ENCODE measurements at regions not wholly inside any gene's neighbourhood (a gene's known extent, or its start where the extent isn't known, plus 50 kb on each side); places are given as distances from the start of the nearest gene placed in this dataset.
"Not testable (repeated sequence)": the region's sequence is repeated elsewhere in the genome, so short reads cannot be mapped to it uniquely, and the experiment has no call there.

DNA sequence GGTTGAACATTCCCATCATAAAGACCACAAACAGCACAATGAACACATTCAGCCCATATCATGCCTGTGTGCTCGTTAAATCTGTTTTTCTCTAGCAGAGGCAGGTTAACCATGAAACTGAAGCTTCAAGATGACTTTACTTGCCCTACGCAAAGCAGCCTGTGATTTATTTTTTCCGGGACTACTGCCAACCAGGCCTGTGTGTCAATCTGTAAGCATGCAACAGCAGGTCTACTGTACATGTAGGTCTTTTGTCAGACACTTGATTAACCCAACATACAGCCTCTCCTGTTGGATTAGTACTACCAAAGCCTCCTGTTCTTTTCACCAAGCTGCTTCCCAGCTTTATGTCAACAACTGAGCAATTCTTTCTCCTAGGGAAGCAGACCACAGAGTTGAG is 85.5 kb upstream of the ACSL1 start:
- no peak for DNase-seq

GRCh38 chr4:184913356-184914143 is 87.8 kb upstream of the ACSL1 start:
- no peak overlapping the region for H3K4me3 ChIP-seq (ENCODE audit: low read depth, low read length)
- no peak for DNase-seq
- TF ChIP-seq, protein P1, sequence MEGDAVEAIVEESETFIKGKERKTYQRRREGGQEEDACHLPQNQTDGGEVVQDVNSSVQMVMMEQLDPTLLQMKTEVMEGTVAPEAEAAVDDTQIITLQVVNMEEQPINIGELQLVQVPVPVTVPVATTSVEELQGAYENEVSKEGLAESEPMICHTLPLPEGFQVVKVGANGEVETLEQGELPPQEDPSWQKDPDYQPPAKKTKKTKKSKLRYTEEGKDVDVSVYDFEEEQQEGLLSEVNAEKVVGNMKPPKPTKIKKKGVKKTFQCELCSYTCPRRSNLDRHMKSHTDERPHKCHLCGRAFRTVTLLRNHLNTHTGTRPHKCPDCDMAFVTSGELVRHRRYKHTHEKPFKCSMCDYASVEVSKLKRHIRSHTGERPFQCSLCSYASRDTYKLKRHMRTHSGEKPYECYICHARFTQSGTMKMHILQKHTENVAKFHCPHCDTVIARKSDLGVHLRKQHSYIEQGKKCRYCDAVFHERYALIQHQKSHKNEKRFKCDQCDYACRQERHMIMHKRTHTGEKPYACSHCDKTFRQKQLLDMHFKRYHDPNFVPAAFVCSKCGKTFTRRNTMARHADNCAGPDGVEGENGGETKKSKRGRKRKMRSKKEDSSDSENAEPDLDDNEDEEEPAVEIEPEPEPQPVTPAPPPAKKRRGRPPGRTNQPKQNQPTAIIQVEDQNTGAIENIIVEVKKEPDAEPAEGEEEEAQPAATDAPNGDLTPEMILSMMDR (IDR thresholded peaks at IDR 0.05; ENCODE audit: low read depth, low read length), result no peak
- no peaks in the 10 kb centered on the region for H3K27me3 ChIP-seq
- no peaks in the 10 kb centered on the region for H3K36me3 ChIP-seq
- H3K4me1 ChIP-seq, result no peaks in the 10 kb centered on the region
- no peaks in the 10 kb centered on the region; the same call in 1 of the 2 replicates for H3K9me3 ChIP-seq

More for the DNA sequence above, 85.5 kb upstream of the ACSL1 start:
- Histone ChIP-seq H3K27me3 (no peaks in the 10 kb centered on the region), H3K36me3 (no peaks in the 10 kb centered on the region), H3K4me1 (no peaks in the 10 kb centered on the region), H3K9me3 (no peaks in the 10 kb centered on the region; the same call in 1 of the 2 replicates), H3K4me3 (ENCODE audit: low read depth, low read length) (no peak overlapping the region)
- TF ChIP-seq, protein P1 (IDR thresholded peaks at IDR 0.05; ENCODE audit: low read depth, low read length), result no peak

- not testable (repeated sequence) for H3K27me3 ChIP-seq; H3K4me1 ChIP-seq; H3K9me3 ChIP-seq; H3K4me3 ChIP-seq (ENCODE audit: low read depth, low read length); H3K36me3 ChIP-seq; DNase-seq
Observed at GRCh38 chr4:184918799-184919198, 93.0 kb upstream of the ACSL1 start.

GRCh38 chr4:184921456-184921855 is 95.7 kb upstream of the ACSL1 start:
- Histone ChIP-seq H3K9me3 (no peaks in the 10 kb centered on the region), H3K27me3 (no peaks in the 10 kb centered on the region), H3K36me3 (no peaks in the 10 kb centered on the region), H3K4me1 (no peaks in the 10 kb centered on the region), H3K4me3 (ENCODE audit: low read depth, low read length) (no peak overlapping the region)
- TF ChIP-seq, protein P1 (IDR thresholded peaks at IDR 0.05; ENCODE audit: low read depth, low read length), result no peak
- DNase-seq, result no peak

GRCh38 chr4:184922301-184922700 is 96.0 kb upstream of the HELT start:
- H3K27me3 ChIP-seq, result no peaks in the 10 kb centered on the region
- no peaks in the 10 kb centered on the region for H3K4me1 ChIP-seq
- no peaks in the 10 kb centered on the region for H3K36me3 ChIP-seq
- DNase-seq, result no peak
- no peak overlapping the region for H3K4me3 ChIP-seq (ENCODE audit: low read depth, low read length)
- no peaks in the 10 kb centered on the region for H3K9me3 ChIP-seq
- TF ChIP-seq, protein P1 (IDR thresholded peaks at IDR 0.05; ENCODE audit: low read depth, low read length), result no peak

- no peak for DNase-seq
- TF ChIP-seq, protein P1 (IDR thresholded peaks at IDR 0.05; ENCODE audit: low read depth, low read length), result no peak
- H3K9me3 ChIP-seq, result no peaks in the 10 kb centered on the region
- no peaks in the 10 kb centered on the region for H3K36me3 ChIP-seq
- H3K4me1 ChIP-seq, result no peaks in the 10 kb centered on the region
- H3K4me3 ChIP-seq (ENCODE audit: low read depth, low read length), result no peak overlapping the region
- no peaks in the 10 kb centered on the region for H3K27me3 ChIP-seq
Observed at GRCh38 chr4:184924516-184924915, 93.8 kb upstream of the HELT start.

All from BE2C (cell line).